ENCODE measurements at regions not wholly inside any gene's neighbourhood (a gene's known extent, or its start where the extent isn't known, plus 50 kb on each side); places are given as distances from the start of the nearest gene placed in this dataset.
A peak's percentile ranks its signal among the peaks of the same experiment; 100 is the strongest.

- H3K27me3 ChIP-seq, result no peaks in the 10 kb centered on the region
- TF ChIP-seq, protein P1, sequence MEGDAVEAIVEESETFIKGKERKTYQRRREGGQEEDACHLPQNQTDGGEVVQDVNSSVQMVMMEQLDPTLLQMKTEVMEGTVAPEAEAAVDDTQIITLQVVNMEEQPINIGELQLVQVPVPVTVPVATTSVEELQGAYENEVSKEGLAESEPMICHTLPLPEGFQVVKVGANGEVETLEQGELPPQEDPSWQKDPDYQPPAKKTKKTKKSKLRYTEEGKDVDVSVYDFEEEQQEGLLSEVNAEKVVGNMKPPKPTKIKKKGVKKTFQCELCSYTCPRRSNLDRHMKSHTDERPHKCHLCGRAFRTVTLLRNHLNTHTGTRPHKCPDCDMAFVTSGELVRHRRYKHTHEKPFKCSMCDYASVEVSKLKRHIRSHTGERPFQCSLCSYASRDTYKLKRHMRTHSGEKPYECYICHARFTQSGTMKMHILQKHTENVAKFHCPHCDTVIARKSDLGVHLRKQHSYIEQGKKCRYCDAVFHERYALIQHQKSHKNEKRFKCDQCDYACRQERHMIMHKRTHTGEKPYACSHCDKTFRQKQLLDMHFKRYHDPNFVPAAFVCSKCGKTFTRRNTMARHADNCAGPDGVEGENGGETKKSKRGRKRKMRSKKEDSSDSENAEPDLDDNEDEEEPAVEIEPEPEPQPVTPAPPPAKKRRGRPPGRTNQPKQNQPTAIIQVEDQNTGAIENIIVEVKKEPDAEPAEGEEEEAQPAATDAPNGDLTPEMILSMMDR (IDR thresholded peaks at IDR 0.05), result no peak
- TF ChIP-seq EP300 (IDR thresholded peaks at IDR 0.05), result no peak
- no peak for TF ChIP-seq POLR2A (IDR thresholded peaks at IDR 0.05)
- no peak for TF ChIP-seq POLR2AphosphoS5 (IDR thresholded peaks at IDR 0.05)
- no peak for ATAC-seq
- peaks cover 0 to 10% (median 0%) of the 10 kb centered on the region in 3 donors for H3K4me1 ChIP-seq
- no peaks in the 10 kb centered on the region for H3K36me3 ChIP-seq
- no peak overlapping the region for H3K4me3 ChIP-seq
- WGBS, 2 donors (ENCODE audit: low coverage in 1 of 2), result 100% methylated on average over 2 of the region's 2 CpGs; no CpG with 5 or more reads in 1 of the 2 donors
- H3K9me3 ChIP-seq, result peaks cover 0 to 5% (median 0%) of the 10 kb centered on the region in 3 donors
- no peak overlapping the region for H3K27ac ChIP-seq
These were observed 302.8 kb upstream of the UBE2E2 start for GRCh38 chr3:22900296-22900695.

DNA sequence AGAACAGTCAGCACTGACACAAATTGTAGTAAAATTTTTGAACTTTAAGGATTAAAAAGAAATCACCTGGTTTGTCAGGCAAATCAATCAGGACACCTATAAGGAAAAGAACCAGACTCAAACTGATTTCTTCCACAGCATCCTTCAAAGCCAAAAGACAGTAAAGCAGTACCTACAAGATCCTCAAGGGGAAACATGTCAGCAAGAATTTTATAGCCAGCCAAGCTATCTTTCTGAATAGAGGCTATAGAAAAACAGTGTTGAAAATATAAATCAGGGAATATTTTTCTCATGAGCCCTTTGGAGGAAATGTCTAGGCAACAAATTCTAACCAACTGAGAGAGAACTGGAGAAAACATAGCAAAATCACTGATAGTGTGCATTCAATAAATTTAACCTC lies 301.4 kb upstream of the UBE2E2 start:
- H3K27ac ChIP-seq, result no peak overlapping the region
- no peaks in the 10 kb centered on the region for H3K27me3 ChIP-seq
- ATAC-seq, result no peak
- no peak overlapping the region for H3K4me3 ChIP-seq
- peaks cover 0 to 10% (median 0%) of the 10 kb centered on the region in 3 donors for H3K4me1 ChIP-seq
- peaks cover 0 to 5% (median 0%) of the 10 kb centered on the region in 3 donors for H3K9me3 ChIP-seq
- TF ChIP-seq EP300 (IDR thresholded peaks at IDR 0.05), result no peak
- TF ChIP-seq, protein P1 (IDR thresholded peaks at IDR 0.05), result peak in 1 of 4 experiments; percentile 3
- TF ChIP-seq POLR2A (IDR thresholded peaks at IDR 0.05), result no peak
- no peak for TF ChIP-seq POLR2AphosphoS5 (IDR thresholded peaks at IDR 0.05)
- H3K36me3 ChIP-seq, result no peaks in the 10 kb centered on the region

GRCh38 chr3:22907161-22907780 lies 295.9 kb upstream of the UBE2E2 start:
- Histone ChIP-seq H3K36me3 (no peaks in the 10 kb centered on the region), H3K4me1 (no peaks in the 10 kb centered on the region), H3K27me3 (no peaks in the 10 kb centered on the region), H3K4me3 (no peak overlapping the region), H3K27ac (no peak overlapping the region), H3K9me3 (no peaks in the 10 kb centered on the region)
- 100% methylated on average over 1 of the region's 1 CpG; no CpG with 5 or more reads in 1 of the 2 donors for WGBS, 2 donors (ENCODE audit: low coverage in 1 of 2)
- no peak for ATAC-seq
- TF ChIP-seq POLR2A (IDR thresholded peaks at IDR 0.05), result no peak
- TF ChIP-seq, protein P1 (IDR thresholded peaks at IDR 0.05), result no peak
- TF ChIP-seq EP300 (IDR thresholded peaks at IDR 0.05), result no peak
- TF ChIP-seq POLR2AphosphoS5 (IDR thresholded peaks at IDR 0.05), result no peak

GRCh38 chr3:22907796-22908195 lies 295.3 kb upstream of the UBE2E2 start:
- Histone ChIP-seq H3K27me3 (no peaks in the 10 kb centered on the region), H3K27ac (no peak overlapping the region), H3K36me3 (no peaks in the 10 kb centered on the region), H3K4me1 (no peaks in the 10 kb centered on the region), H3K9me3 (no peaks in the 10 kb centered on the region), H3K4me3 (no peak overlapping the region)
- ATAC-seq, result no peak
- TF ChIP-seq EP300 (IDR thresholded peaks at IDR 0.05) (no peak), POLR2A (IDR thresholded peaks at IDR 0.05) (no peak), POLR2AphosphoS5 (IDR thresholded peaks at IDR 0.05) (no peak)
- TF ChIP-seq, protein P1 (IDR thresholded peaks at IDR 0.05), result no peak
- WGBS, 2 donors (ENCODE audit: low coverage in 1 of 2), result 69 to 78% methylated on average over 2 of the region's 2 CpGs

DNA sequence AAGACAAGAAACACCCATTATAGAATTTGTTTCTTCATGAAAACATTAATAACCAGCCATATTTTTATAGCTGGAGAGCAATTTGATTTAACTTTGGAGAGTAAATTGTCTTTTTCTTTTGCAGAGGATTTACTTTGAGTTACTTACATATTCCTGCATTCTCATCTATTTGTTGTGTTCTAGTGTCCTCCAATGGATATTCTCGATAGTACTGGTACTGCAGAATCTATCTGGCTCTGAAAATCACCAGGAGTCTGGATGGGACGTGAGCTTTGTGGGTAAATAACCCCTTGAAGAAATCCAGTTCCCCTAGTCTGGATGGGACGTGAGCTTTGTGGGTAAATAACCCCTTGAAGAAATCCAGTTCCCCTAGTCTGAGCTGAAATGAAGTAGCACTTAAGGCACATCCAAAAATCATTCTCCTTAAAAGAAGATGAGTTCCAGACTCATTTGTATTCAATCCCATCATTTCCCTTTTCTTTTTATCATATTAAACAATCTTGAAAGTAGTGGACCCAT lies 294.1 kb upstream of the UBE2E2 start:
- 38 to 60% methylated on average over 1 to 3 of the region's 3 CpGs for WGBS, 2 donors (ENCODE audit: low coverage in 1 of 2)
- no peak for ATAC-seq

More for the DNA sequence above, 294.1 kb upstream of the UBE2E2 start:
- Histone ChIP-seq H3K4me1 (no peaks in the 10 kb centered on the region), H3K27me3 (no peaks in the 10 kb centered on the region), H3K9me3 (no peaks in the 10 kb centered on the region), H3K4me3 (no peak overlapping the region), H3K36me3 (no peaks in the 10 kb centered on the region), H3K27ac (no peak overlapping the region)
- TF ChIP-seq POLR2A (IDR thresholded peaks at IDR 0.05) (no peak), POLR2AphosphoS5 (IDR thresholded peaks at IDR 0.05) (no peak)
- TF ChIP-seq, protein P1 (IDR thresholded peaks at IDR 0.05), result peak in 2 of 4 experiments; percentile 37 to 45

Data from gastroesophageal sphincter (tissue), 4 donors.